ENCODE measurements at regions not wholly inside any gene's neighbourhood (a gene's known extent, or its start where the extent isn't known, plus 50 kb on each side); places are given as distances from the start of the nearest gene placed in this dataset.
"Not testable (repeated sequence)": the region's sequence is repeated elsewhere in the genome, so short reads cannot be mapped to it uniquely, and the experiment has no call there.

- H3K36me3 ChIP-seq (ENCODE audit: control insufficient read depth, insufficient read depth, low read length) = no peaks in the 10 kb centered on the region
- peak; percentile 76 for TF ChIP-seq CTCF (IDR thresholded peaks at IDR 0.05; ENCODE audit: insufficient read depth, low read length, poor library complexity, severe bottlenecking)
- no peaks in the 10 kb centered on the region; the same call in 1 of the 2 replicates for H3K27me3 ChIP-seq (replicated peaks; ENCODE audit: control insufficient read depth, insufficient read depth, low read length)
- DNase-seq (ENCODE audit: extremely low read depth, insufficient read length) = peak; percentile 45
- no peak overlapping the region for H3K4me3 ChIP-seq (replicated peaks; ENCODE audit: low read depth, low read length)
Measured at GRCh38 chr9:33623658-33624586, 99.9 kb downstream of the ANKRD18B start.

- not testable (repeated sequence) for H3K36me3 ChIP-seq (ENCODE audit: control insufficient read depth, insufficient read depth, low read length); H3K27me3 ChIP-seq (replicated peaks; ENCODE audit: control insufficient read depth, insufficient read depth, low read length); DNase-seq (ENCODE audit: extremely low read depth, insufficient read length); H3K4me3 ChIP-seq (replicated peaks; ENCODE audit: low read depth, low read length)
Measured at GRCh38 chr9:33628318-33628717, 104.3 kb downstream of the ANKRD18B start.

GRCh38 chr9:33628865-33629410 is 104.9 kb downstream of the ANKRD18B start:
- H3K4me3 ChIP-seq (replicated peaks; ENCODE audit: low read depth, low read length) = no peak overlapping the region
- no peak for TF ChIP-seq CTCF (IDR thresholded peaks at IDR 0.05; ENCODE audit: insufficient read depth, low read length, poor library complexity, severe bottlenecking)
- no peaks in the 10 kb centered on the region for H3K36me3 ChIP-seq (ENCODE audit: control insufficient read depth, insufficient read depth, low read length)
- no peaks in the 10 kb centered on the region; the same call in 1 of the 2 replicates for H3K27me3 ChIP-seq (replicated peaks; ENCODE audit: control insufficient read depth, insufficient read depth, low read length)
- DNase-seq (ENCODE audit: extremely low read depth, insufficient read length) = no peak

- H3K27me3 ChIP-seq (replicated peaks; ENCODE audit: control insufficient read depth, insufficient read depth, low read length) = no peaks in the 10 kb centered on the region; the same call in 1 of the 2 replicates
- DNase-seq (ENCODE audit: extremely low read depth, insufficient read length) = no peak
- no peaks in the 10 kb centered on the region for H3K36me3 ChIP-seq (ENCODE audit: control insufficient read depth, insufficient read depth, low read length)
- H3K4me3 ChIP-seq (replicated peaks; ENCODE audit: low read depth, low read length) = no peak overlapping the region
- TF ChIP-seq CTCF (IDR thresholded peaks at IDR 0.05; ENCODE audit: insufficient read depth, low read length, poor library complexity, severe bottlenecking) = no peak
Measured at GRCh38 chr9:33633636-33634035, 109.6 kb downstream of the ANKRD18B start.

GRCh38 chr9:33637881-33638280 is 113.8 kb downstream of the ANKRD18B start:
- Histone ChIP-seq H3K27me3 (replicated peaks; ENCODE audit: control insufficient read depth, insufficient read depth, low read length) (no peaks in the 10 kb centered on the region; the same call in 1 of the 2 replicates), H3K4me3 (replicated peaks; ENCODE audit: low read depth, low read length) (no peak overlapping the region), H3K36me3 (ENCODE audit: control insufficient read depth, insufficient read depth, low read length) (no peaks in the 10 kb centered on the region)
- no peak for DNase-seq (ENCODE audit: extremely low read depth, insufficient read length)
- no peak for TF ChIP-seq CTCF (IDR thresholded peaks at IDR 0.05; ENCODE audit: insufficient read depth, low read length, poor library complexity, severe bottlenecking)

- no peak for TF ChIP-seq CTCF (IDR thresholded peaks at IDR 0.05; ENCODE audit: insufficient read depth, low read length, poor library complexity, severe bottlenecking)
- H3K36me3 ChIP-seq (ENCODE audit: control insufficient read depth, insufficient read depth, low read length) = no peaks in the 10 kb centered on the region
- H3K4me3 ChIP-seq (replicated peaks; ENCODE audit: low read depth, low read length) = no peak overlapping the region
- no peaks in the 10 kb centered on the region; the same call in 1 of the 2 replicates for H3K27me3 ChIP-seq (replicated peaks; ENCODE audit: control insufficient read depth, insufficient read depth, low read length)
- DNase-seq (ENCODE audit: extremely low read depth, insufficient read length) = no peak
Measured at GRCh38 chr9:33638391-33638915, 114.4 kb downstream of the ANKRD18B start.
